DMS53 treated with DMSO at 0.1 percent for 48 hours (cell line): ENCODE measurements at regions not wholly inside any gene's neighbourhood (a gene's known extent, or its start where the extent isn't known, plus 50 kb on each side); places are given as distances from the start of the nearest gene placed in this dataset.

Experiments
- DNase-seq: peaks from one replicate; lab custom pipeline; 2025; ENCODE audit not compliant: unreplicated experiment; lab: John Stamatoyannopoulos, UW

DNA sequence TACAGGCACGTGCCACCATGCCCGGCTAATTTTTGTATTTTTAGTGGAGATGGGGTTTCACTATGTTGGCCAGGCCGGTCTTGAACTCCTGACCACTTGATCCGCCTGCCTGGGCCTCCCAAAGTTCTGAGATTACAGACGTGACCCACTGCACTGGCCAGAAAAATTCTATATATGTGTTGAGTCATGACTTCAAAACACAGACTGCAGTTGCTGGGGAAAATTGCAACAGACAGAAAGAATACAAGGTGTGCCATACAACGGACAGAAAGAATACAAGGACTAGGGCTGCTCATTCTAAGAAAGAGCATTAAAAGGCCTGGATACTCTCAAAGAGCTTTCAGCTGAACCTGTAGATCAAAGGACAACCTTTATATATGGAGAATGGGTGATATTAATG is 109.6 kb upstream of the ACSL4 start:
- DNase-seq: no peak

DNA sequence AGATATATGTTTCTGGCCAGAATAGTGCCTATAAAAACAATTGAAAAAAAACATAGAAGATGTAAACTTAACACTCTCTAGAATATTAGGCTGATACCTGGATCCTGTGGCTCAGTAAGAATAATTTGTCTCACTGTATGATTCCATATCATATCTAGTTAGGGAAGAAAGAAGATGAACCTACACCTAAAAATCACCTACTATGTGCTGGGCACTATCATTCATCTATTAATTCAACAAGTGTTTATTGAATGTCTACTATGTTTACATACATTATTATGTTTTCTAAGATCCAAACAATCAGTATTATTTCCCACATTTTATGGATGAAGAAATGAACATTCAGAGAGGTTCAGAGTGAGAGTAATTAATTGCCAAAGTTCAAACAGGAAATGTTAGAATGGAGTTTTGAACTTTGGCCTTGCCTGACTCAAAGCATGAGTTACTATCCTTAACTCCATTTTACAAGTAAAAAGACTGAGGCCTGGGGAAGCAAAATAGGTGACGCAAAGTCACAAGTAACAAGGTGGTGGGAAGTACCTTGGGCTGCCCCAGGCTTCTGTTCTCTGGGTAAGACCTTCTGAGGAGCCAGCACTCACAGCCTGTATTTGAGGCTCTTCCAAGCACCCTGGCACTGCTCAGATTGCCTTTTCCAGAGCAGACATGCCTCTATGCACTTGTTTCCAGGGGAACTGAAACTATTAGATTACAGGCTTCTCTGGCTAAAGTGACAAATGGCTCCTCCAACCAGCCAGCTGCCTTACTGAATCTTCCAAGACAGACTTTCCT is 111.1 kb upstream of the ACSL4 start:
- no peak for DNase-seq

- no peak for DNase-seq
Observed at GRCh38 chrX:109844986-109845385, 111.9 kb upstream of the ACSL4 start.

DNA sequence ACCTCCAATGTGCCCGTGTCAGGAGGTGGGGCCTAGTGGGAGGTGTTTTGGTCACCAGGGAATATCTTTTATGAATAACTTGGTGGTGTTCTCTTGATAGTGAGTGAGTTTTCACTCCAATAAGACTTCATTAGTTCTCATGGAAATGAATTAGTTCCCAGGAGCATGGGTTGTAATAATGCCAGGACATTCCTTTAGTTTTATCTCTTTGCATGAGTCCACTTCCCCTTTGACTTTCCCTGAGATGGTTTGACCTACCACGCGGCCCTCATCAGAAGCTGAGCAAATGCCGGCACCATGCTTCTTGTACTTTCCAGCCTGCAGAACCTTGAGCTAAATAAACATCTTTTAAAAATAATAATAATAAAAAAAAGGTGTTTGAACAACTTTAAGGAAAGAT is 112.9 kb upstream of the ACSL4 start:
- no peak for DNase-seq

GRCh38 chrX:109847257-109848187 is 114.5 kb upstream of the ACSL4 start:
- no peak for DNase-seq

- no peak for DNase-seq
Observed at GRCh38 chrX:109848461-109849050, 115.5 kb upstream of the ACSL4 start.

- no peak for DNase-seq
Observed at GRCh38 chrX:109854096-109854495, 121.0 kb upstream of the ACSL4 start.

- DNase-seq: no peak
Observed at GRCh38 chrX:109855501-109855900, 122.4 kb upstream of the ACSL4 start.

GRCh38 chrX:109856974-109857373 is 123.9 kb upstream of the ACSL4 start:
- DNase-seq: peak; percentile 2

GRCh38 chrX:109857584-109858228 is 124.6 kb upstream of the ACSL4 start:
- DNase-seq: no peak

DNA sequence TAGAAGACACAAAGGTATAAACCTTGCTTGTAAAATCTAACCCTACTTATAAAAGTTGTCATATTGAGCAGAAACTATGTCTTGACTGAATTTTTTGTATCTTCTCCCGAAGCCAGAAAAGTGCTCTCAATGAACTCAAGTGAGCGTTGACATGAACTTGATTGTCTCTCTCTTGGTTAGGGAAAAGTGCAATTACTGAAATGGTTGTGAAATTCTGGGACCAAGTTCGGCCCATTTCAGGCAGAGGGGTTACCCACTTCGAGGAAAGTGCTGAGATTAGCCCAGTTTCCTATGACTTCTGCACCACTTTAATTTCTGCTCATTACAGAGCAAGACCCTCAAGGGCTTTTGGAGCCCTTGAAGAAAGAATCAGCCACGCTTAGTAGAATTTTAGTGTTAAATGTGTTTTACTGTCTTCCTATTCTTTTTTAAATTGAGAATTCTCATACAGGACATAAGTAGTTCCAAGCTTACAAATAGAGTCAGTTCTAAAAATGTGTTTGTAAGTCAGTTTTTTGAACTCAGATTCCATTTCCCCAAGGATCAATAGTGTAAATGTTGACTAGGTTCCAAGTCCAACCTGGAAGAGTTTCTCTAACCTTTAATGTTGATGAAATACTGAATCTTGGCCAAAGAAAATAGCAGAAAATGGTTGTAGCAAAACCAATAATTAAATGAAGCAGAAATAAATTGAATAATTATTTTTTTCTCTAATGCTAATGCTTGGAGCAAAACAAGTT is 125.7 kb upstream of the ACSL4 start:
- DNase-seq: no peak

DNA sequence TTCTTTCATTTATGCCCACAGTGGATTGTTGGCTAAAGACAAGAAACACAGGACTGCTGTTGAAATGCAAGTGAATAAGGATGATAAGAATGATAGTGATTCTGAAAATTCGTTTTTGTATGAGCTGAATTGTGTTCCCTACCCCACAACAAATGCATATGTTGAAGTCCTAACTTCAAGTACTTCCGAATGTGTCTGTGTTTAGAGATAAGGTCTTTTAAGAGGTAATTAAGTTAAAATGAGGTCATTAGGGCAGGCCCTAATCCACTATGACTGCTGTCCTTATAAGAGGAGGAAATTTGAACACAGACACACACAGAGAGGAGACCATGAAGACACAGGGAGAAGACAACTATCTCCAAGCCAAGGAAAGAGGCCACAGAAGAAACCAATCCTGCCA is 126.6 kb upstream of the ACSL4 start:
- no peak for DNase-seq

- no peak for DNase-seq
Observed at GRCh38 chrX:109862433-109862832, 129.4 kb upstream of the ACSL4 start.

DNA sequence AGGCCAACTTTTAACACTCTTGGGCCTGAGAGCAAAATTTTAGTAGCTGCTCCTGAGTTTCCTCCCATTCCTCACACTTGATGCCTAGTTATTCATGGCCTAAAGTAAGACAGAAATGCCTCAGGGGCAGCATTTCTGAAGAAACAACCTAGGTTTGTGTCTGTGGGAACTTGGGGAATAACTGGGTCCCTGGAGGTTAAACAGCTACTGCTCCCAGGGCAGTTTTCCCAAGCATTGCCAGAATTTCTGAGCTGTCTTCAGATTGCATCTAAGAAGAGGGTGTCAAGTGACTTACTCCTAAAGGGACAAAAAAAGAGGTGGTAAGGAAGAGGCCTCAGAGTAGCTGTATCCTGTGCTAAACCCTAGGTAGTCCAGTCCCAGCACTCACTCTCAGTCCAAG is 130.8 kb upstream of the ACSL4 start:
- DNase-seq: no peak

DNA sequence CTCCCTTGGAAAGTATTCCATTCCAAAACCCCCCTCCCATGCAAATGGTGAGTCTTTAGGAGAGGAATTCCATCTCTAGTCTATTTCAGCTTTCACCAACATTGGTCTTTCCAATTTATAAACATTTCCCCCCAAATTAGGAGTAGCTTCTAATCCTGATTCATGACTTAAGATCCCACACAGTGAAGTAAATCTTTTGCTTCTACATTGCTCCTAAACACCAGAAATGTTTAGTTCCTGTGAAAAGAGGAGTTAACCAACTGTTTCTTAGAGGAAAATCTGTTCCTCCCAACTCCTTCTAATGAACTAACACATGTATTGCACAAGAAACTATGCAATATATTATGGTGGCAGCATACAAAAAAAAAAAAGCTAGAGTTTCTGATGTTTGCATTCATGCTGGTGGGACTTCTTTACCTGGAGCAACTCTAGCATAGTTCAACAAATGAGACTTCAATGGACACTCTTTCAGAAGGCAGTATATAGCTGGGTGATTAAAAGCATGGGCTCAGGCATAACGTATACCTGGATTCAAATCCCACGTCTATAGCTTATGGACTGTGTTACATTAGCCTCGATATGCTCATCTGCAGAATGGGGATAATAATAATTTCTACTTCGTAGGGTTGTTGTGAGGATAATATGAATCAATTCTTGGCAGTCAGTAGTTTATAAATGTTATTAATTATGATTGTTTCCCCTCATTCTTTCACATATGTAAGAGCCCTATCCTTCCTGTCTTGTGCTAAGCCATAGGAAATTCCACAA is 131.6 kb upstream of the TMEM164 start:
- DNase-seq: no peak

GRCh38 chrX:109872021-109872732 is 130.7 kb upstream of the TMEM164 start:
- no peak for DNase-seq

DNA sequence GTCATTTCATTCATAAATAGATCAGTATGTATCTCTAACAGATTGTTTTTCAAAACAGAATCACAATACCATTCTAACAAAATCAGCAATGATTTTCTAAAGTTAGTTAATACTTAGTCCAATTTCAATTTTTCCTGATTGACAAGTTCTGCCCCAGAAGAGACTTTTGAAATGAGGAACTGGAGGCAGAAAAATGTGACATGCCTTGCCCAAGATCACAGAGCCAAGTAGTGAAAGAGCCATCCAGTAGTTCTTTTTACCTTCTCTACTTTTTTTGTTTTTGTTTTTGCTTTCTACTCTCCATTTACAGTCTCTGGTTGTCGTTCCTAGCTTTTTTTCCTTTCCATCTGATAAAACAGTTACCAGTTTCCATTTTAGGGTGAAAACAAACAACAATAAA is 129.3 kb upstream of the TMEM164 start:
- DNase-seq: no peak

- no peak for DNase-seq
Observed at GRCh38 chrX:109873983-109874382, 128.9 kb upstream of the TMEM164 start.

GRCh38 chrX:109874548-109874947 is 128.4 kb upstream of the TMEM164 start:
- no peak for DNase-seq
